ENCODE measurements at regions not wholly inside any gene's neighbourhood (a gene's known extent, or its start where the extent isn't known, plus 50 kb on each side); places are given as distances from the start of the nearest gene placed in this dataset.

- intact Hi-C loops (cut with DNase I), result no loop called here
- Histone ChIP-seq H3K4me1 (replicated peaks in 1 of 2) (no peaks in the 10 kb centered on the region), H3K27me3 (peaks cover 3% of the 10 kb centered on the region), H3K4me3 (no peak overlapping the region), H3K9me3 (replicated peaks in 1 of 3) (no peaks in the 10 kb centered on the region), H3K36me3 (replicated peaks in 1 of 2) (no peaks in the 10 kb centered on the region), H3K27ac (no peak overlapping the region)
- WGBS, 4 donors, result 54 to 72% (median 63%) methylated on average over 2 of the region's 2 CpGs
- peak in 1 of 7 donors; percentile 2 for DNase-seq
- TF ChIP-seq CTCF (IDR thresholded peaks at IDR 0.05), result no peak
- no peak for TF ChIP-seq POLR2A (IDR thresholded peaks at IDR 0.05)
Measured at GRCh38 chrX:924017-924416, 288.4 kb downstream of the CRLF2 start.

DNA sequence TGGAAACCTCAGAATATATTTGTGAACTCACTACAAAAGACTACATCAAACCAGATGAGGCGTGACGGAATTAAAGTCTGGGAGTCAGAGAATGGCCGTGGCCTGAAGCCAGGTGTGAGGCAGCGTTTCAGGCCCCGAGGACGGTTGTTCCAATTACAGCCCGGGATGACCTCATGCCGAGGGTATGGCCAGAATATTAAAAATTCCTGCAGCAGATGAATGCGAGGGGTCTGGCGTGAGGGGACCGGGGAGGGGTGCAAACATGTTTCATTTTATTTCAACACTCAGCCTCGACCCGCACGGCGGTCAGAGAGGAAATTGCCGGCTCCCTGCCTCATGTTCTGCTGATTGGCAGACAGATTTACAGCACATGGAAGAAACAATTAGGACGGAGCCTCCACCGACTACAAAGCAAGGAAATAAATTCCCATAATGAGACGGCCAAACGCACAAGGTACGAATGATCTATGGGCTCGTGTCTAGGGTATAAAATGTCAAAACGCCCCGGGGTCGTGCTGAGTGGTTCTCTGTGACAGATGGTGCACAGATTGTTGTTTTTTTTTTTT, 289.7 kb downstream of the SHOX start:
- intact Hi-C loops (cut with DNase I), result no loop called here
- TF ChIP-seq POLR2A (IDR thresholded peaks at IDR 0.05) (no peak), CTCF (IDR thresholded peaks at IDR 0.05) (no peak)
- no peaks in the 10 kb centered on the region for H3K36me3 ChIP-seq (replicated peaks in 1 of 2)

DNA sequence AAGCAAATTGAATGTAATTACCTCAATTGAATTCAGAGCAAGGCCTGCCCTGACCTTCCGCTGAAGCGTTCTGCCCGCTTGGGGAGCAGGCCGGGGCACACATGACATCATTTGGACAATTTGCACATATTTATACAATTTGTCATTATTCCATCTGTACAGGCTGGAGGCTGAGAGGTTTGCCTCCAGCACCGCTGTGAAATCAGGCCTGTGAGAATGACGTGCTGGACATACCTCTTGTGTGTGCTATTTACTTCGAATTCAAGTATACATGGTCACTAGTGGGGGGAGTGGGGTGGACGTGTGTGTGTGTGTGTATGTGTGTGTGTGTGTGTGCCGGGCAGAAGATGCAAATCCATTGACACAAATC, 285.6 kb downstream of the SHOX start:
- intact Hi-C loops (cut with DNase I), result no loop called here
- Histone ChIP-seq H3K27me3 (peaks cover 2% of the 10 kb centered on the region), H3K4me3 (no peak overlapping the region), H3K9me3 (replicated peaks in 1 of 3) (no peaks in the 10 kb centered on the region), H3K4me1 (replicated peaks in 1 of 2) (no peaks in the 10 kb centered on the region), H3K27ac (no peak overlapping the region), H3K36me3 (replicated peaks in 1 of 2) (no peaks in the 10 kb centered on the region)
- DNase-seq, result peak in 1 of 7 donors; percentile 66
- TF ChIP-seq POLR2A (IDR thresholded peaks at IDR 0.05) (no peak), CTCF (IDR thresholded peaks at IDR 0.05) (no peak)
- 60 to 69% (median 65%) methylated on average over 9 of the region's 9 CpGs for WGBS, 4 donors

More for the DNA sequence above, 289.7 kb downstream of the SHOX start:
- Histone ChIP-seq H3K9me3 (replicated peaks in 1 of 3) (no peaks in the 10 kb centered on the region), H3K27me3 (peaks cover 3% of the 10 kb centered on the region), H3K4me1 (replicated peaks in 1 of 2) (no peaks in the 10 kb centered on the region), H3K4me3 (no peak overlapping the region), H3K27ac (no peak overlapping the region)
- WGBS, 4 donors, result 13 to 29% (median 18%) methylated on average over 25 of the region's 25 CpGs
- peak in 1 of 7 donors; percentile 42 for DNase-seq

- WGBS, 4 donors, result 51 to 69% (median 66%) methylated on average over 10 to 15 of the region's 15 CpGs
- H3K36me3 ChIP-seq (replicated peaks in 1 of 2), result no peaks in the 10 kb centered on the region
- peak in 1 of 7 donors; percentile 40 for DNase-seq
- H3K4me3 ChIP-seq, result no peak overlapping the region
- no peaks in the 10 kb centered on the region for H3K27me3 ChIP-seq
- no peak overlapping the region for H3K27ac ChIP-seq
- TF ChIP-seq CTCF (IDR thresholded peaks at IDR 0.05), result no peak
- TF ChIP-seq POLR2A (IDR thresholded peaks at IDR 0.05), result no peak
- intact Hi-C loops (cut with DNase I), result no loop called here
- no peaks in the 10 kb centered on the region for H3K9me3 ChIP-seq (replicated peaks in 1 of 3)
- no peaks in the 10 kb centered on the region for H3K4me1 ChIP-seq (replicated peaks in 1 of 2)
Measured at GRCh38 chrX:915427-916229, 285.0 kb downstream of the SHOX start.

All from adrenal gland (tissue), 9 donors.